Testis (tissue), 2 donors: ENCODE measurements at regions not wholly inside any gene's neighbourhood (a gene's known extent, or its start where the extent isn't known, plus 50 kb on each side); places are given as distances from the start of the nearest gene placed in this dataset.

Experiments used
- DNase-seq: peaks from one replicate; pipeline ENCODE4 v3.0.0-alpha.2; 2019
- H3K27ac ChIP-seq, 2 donors: fragments of 200-600 bp; sonication (generic); one replicate each; pipeline ENCODE4 v1.5.1; 2019
- H3K27me3 ChIP-seq: fragments of 200-600 bp; sonication (generic); one replicate; pipeline ENCODE4 v1.5.1; 2019
- H3K36me3 ChIP-seq: fragments of 200-600 bp; sonication (generic); one replicate; pipeline ENCODE4 v1.5.1; 2017; ENCODE audit warnings: low read depth; ENCODE audit errors: missing control alignments
- H3K4me1 ChIP-seq: fragments of 200-600 bp; sonication (generic); one replicate; pipeline ENCODE4 v1.5.1; 2019
- H3K4me3 ChIP-seq, 2 donors: fragments of 200-600 bp; sonication (generic); one replicate each; pipeline ENCODE4 v1.5.1; 2017 to 2019
- H3K9me3 ChIP-seq: fragments of 200-600 bp; sonication (generic); one replicate; pipeline ENCODE4 v1.5.1; 2017
- CTCF ChIP-seq, 3 experiments: fragments of 450-650 bp in 2 of 3; fragments of 200-600 bp in 1 of 3; sonication (generic) in 1 of 3; IDR thresholded peaks; one replicate each; pipeline ENCODE4 v1.5.1; 2016 to 2019; ENCODE audit warnings: antibody characterized with exemption in 3 of 3, mild to moderate bottlenecking in 2 of 3, moderate library complexity in 1 of 3
- POLR2A ChIP-seq: fragments of 450-650 bp; IDR thresholded peaks from one replicate; pipeline ENCODE4 v1.6.1; 2017; ENCODE audit warnings: antibody characterized with exemption, mild to moderate bottlenecking, moderate library complexity
- WGBS, 2 donors: methylation state at CpG; one replicate each; pipeline ENCODE4 v1.1.5; 2018; 5-methylcytosine and 5-hydroxymethylcytosine counted together
- intact Hi-C: fragments of 100-400 bp; cut with DNase I; formaldehyde crosslinking; loops from one replicate; pipeline ENCODE4 v1.15.1; 2023; ENCODE audit warnings: low total_unique reads

- Histone ChIP-seq H3K27me3 (no peaks in the 10 kb centered on the region), H3K27ac (no peak overlapping the region), H3K4me3 (no peak overlapping the region), H3K9me3 (no peaks in the 10 kb centered on the region), H3K36me3 (no peaks in the 10 kb centered on the region), H3K4me1 (no peaks in the 10 kb centered on the region)
- intact Hi-C loops: no loop called here
- 54 to 59% methylated on average over 2 of the region's 2 CpGs for WGBS, 2 donors
- DNase-seq: no peak
- no peak for TF ChIP-seq CTCF (IDR thresholded peaks at IDR 0.05)
- TF ChIP-seq POLR2A: no peak
These were observed 614.5 kb upstream of the ZWINT start for GRCh38 chr10:56975513-56975912.

GRCh38 chr10:56973766-56974165, 612.7 kb upstream of the ZWINT start:
- Histone ChIP-seq H3K4me3 (no peak overlapping the region), H3K36me3 (no peaks in the 10 kb centered on the region), H3K4me1 (no peaks in the 10 kb centered on the region), H3K27me3 (no peaks in the 10 kb centered on the region), H3K27ac (no peak overlapping the region), H3K9me3 (no peaks in the 10 kb centered on the region)
- intact Hi-C loops: no loop called here
- TF ChIP-seq CTCF (IDR thresholded peaks at IDR 0.05) (no peak), POLR2A (no peak)
- no peak for DNase-seq

GRCh38 chr10:56943221-56943755, 582.2 kb upstream of the ZWINT start:
- no peak for DNase-seq
- TF ChIP-seq POLR2A: no peak
- no peak for TF ChIP-seq CTCF (IDR thresholded peaks at IDR 0.05)
- H3K36me3 ChIP-seq: no peaks in the 10 kb centered on the region
- H3K4me3 ChIP-seq: no peak overlapping the region
- H3K9me3 ChIP-seq: no peaks in the 10 kb centered on the region
- no peak overlapping the region for H3K27ac ChIP-seq
- no peaks in the 10 kb centered on the region for H3K4me1 ChIP-seq
- intact Hi-C loops: no loop called here
- WGBS, 2 donors: 67 to 71% methylated on average over 2 of the region's 2 CpGs
- H3K27me3 ChIP-seq: no peaks in the 10 kb centered on the region

- Histone ChIP-seq H3K4me1 (no peaks in the 10 kb centered on the region), H3K4me3 (no peak overlapping the region), H3K27ac (no peak overlapping the region), H3K36me3 (no peaks in the 10 kb centered on the region), H3K27me3 (no peaks in the 10 kb centered on the region), H3K9me3 (no peaks in the 10 kb centered on the region)
- TF ChIP-seq POLR2A (no peak), CTCF (IDR thresholded peaks at IDR 0.05) (no peak)
- WGBS, 2 donors: 71 to 95% methylated on average over 3 to 4 of the region's 4 CpGs
- no peak for DNase-seq
- intact Hi-C loops: no loop called here
These were observed 573.5 kb upstream of the ZWINT start for GRCh38 chr10:56934515-56934914.

DNA sequence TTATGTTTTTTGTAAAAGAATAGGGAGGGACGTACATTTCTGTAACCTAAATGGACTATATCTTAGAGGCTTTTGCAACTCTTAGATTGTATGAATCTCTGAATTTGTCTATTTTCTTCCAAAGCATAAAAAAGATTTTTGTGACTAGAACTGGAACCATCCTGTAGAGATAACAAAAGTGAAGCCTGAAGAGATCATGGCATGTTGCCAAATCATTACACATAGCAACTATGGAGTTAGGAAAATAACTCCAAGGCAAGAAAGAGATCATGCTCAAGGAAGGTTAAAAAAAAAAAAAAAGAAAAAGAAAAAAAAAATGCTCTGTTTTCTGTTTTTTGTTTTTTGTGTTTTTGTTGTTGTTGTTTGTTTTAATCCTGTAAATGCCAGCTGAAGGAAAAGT, 567.7 kb upstream of the ZWINT start:
- no peak for DNase-seq
- WGBS, 2 donors: 36 to 61% methylated on average over 1 of the region's 1 CpG
- TF ChIP-seq CTCF (IDR thresholded peaks at IDR 0.05): no peak

More for the DNA sequence above, 567.7 kb upstream of the ZWINT start:
- Histone ChIP-seq H3K27me3 (no peaks in the 10 kb centered on the region), H3K27ac (no peak overlapping the region), H3K9me3 (no peaks in the 10 kb centered on the region), H3K36me3 (no peaks in the 10 kb centered on the region), H3K4me1 (no peaks in the 10 kb centered on the region), H3K4me3 (no peak overlapping the region)
- intact Hi-C loops: no loop called here
